SK-N-SH (cell line): ENCODE measurements at regions not wholly inside any gene's neighbourhood (a gene's known extent, or its start where the extent isn't known, plus 50 kb on each side); places are given as distances from the start of the nearest gene placed in this dataset.

Experiments used
- CTCF ChIA-PET: fragments of 300-600, 350-600 bp; formaldehyde crosslinking; extraction: SDS; loops from one replicate; lab custom pipeline; 2021; lab: Yijun Ruan, JAX
- POLR2A ChIA-PET: fragments of 350-600 bp; sonication (Branson Sonifier 250); formaldehyde crosslinking; extraction: SDS; loops from one replicate; lab custom pipeline; 2020; ENCODE audit warnings: antibody characterized with exemption, inconsistent platforms; lab: Yijun Ruan, JAX
- DNase-seq: peaks from one replicate; pipeline ENCODE4 v3.0.0; 2012
- H2AFZ ChIP-seq: fragments of 200-600 bp; sonication (generic); 2 replicates; pipeline ENCODE4 v1.8.1; 2016; ENCODE audit warnings: antibody characterized with exemption, mild to moderate bottlenecking, low read depth
- H3F3A ChIP-seq: fragments of 200-600 bp; sonication (generic); replicated peaks from 2 replicates; pipeline ENCODE3; 2016; ENCODE audit warnings: antibody characterized with exemption, mild to moderate bottlenecking; ENCODE audit not compliant: insufficient read depth
- H3K27ac ChIP-seq, 2 experiments: fragments of 200-500 bp in 1 of 2; fragments of 200-600 bp in 1 of 2; sonication (Bioruptor generic) in 1 of 2; sonication (generic), shearing (Covaris generic) in 1 of 2; 2 replicates each; pipeline versions ENCODE4 v1.5.1 to v1.6.1; 2014 to 2016; ENCODE audit warnings: low read depth in 2 of 2, inconsistent platforms in 1 of 2, low read length in 1 of 2, mild to moderate bottlenecking in 1 of 2, mixed read lengths in 1 of 2
- H3K27me3 ChIP-seq: fragments of 200-600 bp; sonication (generic), shearing (Covaris generic); 2 replicates; pipeline ENCODE4 v1.6.1; 2016; ENCODE audit warnings: mixed run types; ENCODE audit not compliant: insufficient read depth
- H3K36me3 ChIP-seq, 2 experiments: fragments of 200-500 bp in 1 of 2; fragments of 200-600 bp in 1 of 2; sonication (Bioruptor generic) in 1 of 2; sonication (generic) in 1 of 2; replicated peaks in 1 of 2; 2 replicates each; pipeline versions ENCODE3 to v1.5.1; 2014 to 2016; ENCODE audit warnings: low read length in 1 of 2, mild to moderate bottlenecking in 1 of 2; ENCODE audit not compliant: insufficient read depth in 2 of 2, control insufficient read depth in 1 of 2
- H3K4me1 ChIP-seq, 2 experiments: fragments of 200-500 bp in 1 of 2; fragments of 200-600 bp in 1 of 2; sonication (Bioruptor generic) in 1 of 2; sonication (generic), shearing (Covaris generic) in 1 of 2; 2 replicates each; pipeline versions ENCODE4 v1.5.1 to v1.6.1; 2014 to 2016; ENCODE audit warnings: low read depth in 1 of 2, low read length in 1 of 2, mixed run types in 1 of 2; ENCODE audit not compliant: insufficient read depth in 2 of 2, control insufficient read depth in 1 of 2
- H3K4me2 ChIP-seq: fragments of 200-600 bp; sonication (generic), shearing (Covaris generic); 2 replicates; pipeline ENCODE4 v1.6.1; 2017; ENCODE audit warnings: mixed run types
- H3K4me3 ChIP-seq, 2 experiments: fragments of 200-500 bp in 1 of 2; fragments of 200-600 bp in 1 of 2; sonication (Bioruptor generic) in 1 of 2; sonication (generic), shearing (Covaris generic) in 1 of 2; 2 replicates each; pipeline versions ENCODE4 v1.5.1 to v1.8.1; 2014 to 2016; ENCODE audit warnings: low read depth in 2 of 2, inconsistent platforms in 1 of 2, low read length in 1 of 2, mild to moderate bottlenecking in 1 of 2, mixed read lengths in 1 of 2, moderate library complexity in 1 of 2
- H3K79me2 ChIP-seq: fragments of 200-600 bp; sonication (generic); 2 replicates; pipeline ENCODE4 v1.8.1; 2017; ENCODE audit warnings: mild to moderate bottlenecking; ENCODE audit not compliant: insufficient read depth
- H3K9ac ChIP-seq: fragments of 200-600 bp; sonication (generic); 2 replicates; pipeline ENCODE4 v1.6.1; 2017; ENCODE audit warnings: mixed run types
- H3K9me2 ChIP-seq: fragments of 200-600 bp; sonication (generic); 2 replicates; pipeline ENCODE4 v1.6.1; 2017; ENCODE audit warnings: mixed run types
- H3K9me3 ChIP-seq: fragments of 200-600 bp; sonication (generic); 2 replicates; pipeline ENCODE4 v1.6.1; 2017; ENCODE audit warnings: mixed run types, mild to moderate bottlenecking, moderate library complexity
- H4K20me1 ChIP-seq: fragments of 200-600 bp; sonication (generic); 2 replicates; pipeline ENCODE4 v1.6.1; 2017; ENCODE audit warnings: mild to moderate bottlenecking, mixed run types; ENCODE audit not compliant: insufficient read depth
- CTCF ChIP-seq: fragments of 200-600 bp; sonication (generic); IDR thresholded peaks from 2 replicates; pipeline ENCODE4 v1.6.1; 2017; ENCODE audit warnings: antibody characterized with exemption, mild to moderate bottlenecking, moderate library complexity
- FOSL2 ChIP-seq: IDR thresholded peaks from 2 replicates; pipeline ENCODE4 v1.4.0; 2012; ENCODE audit warnings: low read depth, mild to moderate bottlenecking, moderate library complexity, borderline replicate concordance
- GATA2 ChIP-seq: sonication (generic); formaldehyde crosslinking; IDR thresholded peaks from 2 replicates; pipeline ENCODE4 v1.5.0; 2020; ENCODE audit warnings: mild to moderate bottlenecking, missing genetic modification reagents
- JUND ChIP-seq: IDR thresholded peaks from 2 replicates; pipeline ENCODE4 v1.4.0; 2012
- MXI1 ChIP-seq: IDR thresholded peaks from 2 replicates; pipeline ENCODE4 v1.6.1; 2012; ENCODE audit warnings: mild to moderate bottlenecking, low read depth, low read length, improper control_type of control experiment
- NRF1 ChIP-seq: IDR thresholded peaks from 2 replicates; pipeline ENCODE4 v1.6.1; 2012; ENCODE audit warnings: low read depth, mild to moderate bottlenecking, low read length
- PBX3 ChIP-seq: IDR thresholded peaks from 2 replicates; pipeline ENCODE4; 2012
- POLR2AphosphoS5 ChIP-seq: IDR thresholded peaks from 2 replicates; pipeline ENCODE4 v1.6.1; 2012; ENCODE audit warnings: low read depth, low read length
- RAD21 ChIP-seq: IDR thresholded peaks from 2 replicates; pipeline ENCODE4 v1.6.1; 2012; ENCODE audit warnings: mild to moderate bottlenecking, low read length
- RCOR1 ChIP-seq: fragments of 150-350 bp; IDR thresholded peaks from 2 replicates; pipeline ENCODE4 v1.6.1; 2017; ENCODE audit warnings: antibody characterized with exemption, low read length
- RXRA ChIP-seq: IDR thresholded peaks from 2 replicates; pipeline ENCODE4 v1.4.0; 2012; ENCODE audit warnings: low read depth, mild to moderate bottlenecking, borderline replicate concordance
- SIN3A ChIP-seq: IDR thresholded peaks from 2 replicates; pipeline ENCODE4 v1.6.1; 2012; ENCODE audit warnings: low read depth, mild to moderate bottlenecking, low read length, moderate library complexity, borderline replicate concordance
- SMC3 ChIP-seq: IDR thresholded peaks from 2 replicates; pipeline ENCODE4 v1.6.1; 2012; ENCODE audit warnings: low read depth, low read length, improper control_type of control experiment
- TAF1 ChIP-seq: IDR thresholded peaks from 2 replicates; pipeline ENCODE4 v1.6.1; 2012; ENCODE audit warnings: low read depth, mild to moderate bottlenecking, low read length, moderate library complexity, borderline replicate concordance
- TCF12 ChIP-seq: IDR thresholded peaks from 2 replicates; pipeline ENCODE4 v1.4.0; 2012
- TEAD4 ChIP-seq: IDR thresholded peaks from 2 replicates; pipeline ENCODE4 v1.4.0; 2012; ENCODE audit warnings: mild to moderate bottlenecking, borderline replicate concordance; ENCODE audit not compliant: insufficient read depth
- YY1 ChIP-seq: IDR thresholded peaks from 2 replicates; pipeline ENCODE4 v1.4.0; 2012; ENCODE audit warnings: low read depth, mild to moderate bottlenecking
- ZBTB33 ChIP-seq: IDR thresholded peaks from 2 replicates; pipeline ENCODE4 v1.4.0; 2012; ENCODE audit warnings: low read depth, borderline replicate concordance
- whole genome bisulfite sequencing: methylation state at CpG from one replicate; pipeline ENCODE4 v1.1.6; 2017; ENCODE audit warnings: low lambda C conversion rate; 5-methylcytosine and 5-hydroxymethylcytosine counted together

- H3K4me3 ChIP-seq = no peak overlapping the region
- no peaks in the 10 kb centered on the region for H3K27me3 ChIP-seq
- H3K27ac ChIP-seq = no peak overlapping the region
- H3F3A ChIP-seq = no peaks in the 10 kb centered on the region
- H3K36me3 ChIP-seq = no peaks in the 10 kb centered on the region
- H3K4me2 ChIP-seq = no peak overlapping the region
- ChIA-PET CTCF (no interaction called here), POLR2A (no interaction called here)
- no peaks in the 10 kb centered on the region for H3K9me2 ChIP-seq
- H4K20me1 ChIP-seq = no peaks in the 10 kb centered on the region
- no peaks in the 10 kb centered on the region for H3K9me3 ChIP-seq
- 60% methylated on average over 7 of the region's 8 CpGs for WGBS
- H3K9ac ChIP-seq = no peak overlapping the region
- H3K4me1 ChIP-seq = no peaks in the 10 kb centered on the region; a peak in 1 of 4 replicates
- no peaks in the 10 kb centered on the region for H3K79me2 ChIP-seq
- DNase-seq = no peak
- H2AFZ ChIP-seq = no peak overlapping the region
- no peak for TF ChIP-seq MXI1
- TF ChIP-seq SIN3A = no peak
- no peak for TF ChIP-seq CTCF
- no peak for TF ChIP-seq RCOR1
- TF ChIP-seq PBX3 = no peak
- TF ChIP-seq POLR2AphosphoS5 = no peak
- no peak for TF ChIP-seq TEAD4
- no peak for TF ChIP-seq YY1
- no peak for TF ChIP-seq ZBTB33
- TF ChIP-seq TAF1 = no peak
- TF ChIP-seq RAD21 = no peak
- TF ChIP-seq FOSL2 = no peak
- TF ChIP-seq JUND = no peak
- no peak for TF ChIP-seq NRF1
- TF ChIP-seq GATA2 (CRISPR knock-in tag) = no peak
- no peak for TF ChIP-seq TCF12
- TF ChIP-seq SMC3 = no peak
- no peak for TF ChIP-seq RXRA
Measured at GRCh38 chr14:96725232-96725631, 72.0 kb upstream of the VRK1 start.
